Peyer's patch (tissue), 4 donors: ENCODE measurements at regions not wholly inside any gene's neighbourhood (a gene's known extent, or its start where the extent isn't known, plus 50 kb on each side); places are given as distances from the start of the nearest gene placed in this dataset.

Experiments used
- CTCF ChIP-seq, 6 experiments: fragments of 450-650 bp in 4 of 6; fragments of 200-600 bp in 2 of 6; sonication (generic) in 1 of 6; IDR thresholded peaks; one replicate each; pipeline ENCODE4 v1.5.1; 2017 to 2019; ENCODE audit warnings: antibody characterized with exemption in 6 of 6, mild to moderate bottlenecking in 3 of 6, moderate library complexity in 1 of 6
- POLR2A ChIP-seq, 2 donors: fragments of 450-650 bp; IDR thresholded peaks; one replicate each; pipeline ENCODE4 v1.5.1; 2017; ENCODE audit warnings: antibody characterized with exemption in 2 of 2, mild to moderate bottlenecking in 2 of 2, moderate library complexity in 2 of 2

- no peak for TF ChIP-seq CTCF (IDR thresholded peaks at IDR 0.05)
- TF ChIP-seq POLR2A (IDR thresholded peaks at IDR 0.05) = no peak
These were observed 119.7 kb upstream of the SOX1 start for GRCh38 chr13:111947026-111947810.
